H1 (cell line): ENCODE measurements at regions not wholly inside any gene's neighbourhood (a gene's known extent, or its start where the extent isn't known, plus 50 kb on each side); places are given as distances from the start of the nearest gene placed in this dataset.

Experiments
- CHD7 ChIP-seq: fragments of 300-600 bp; sonication (generic); IDR thresholded peaks from 2 replicates; pipeline ENCODE4 v1.7.1; 2012; ENCODE audit warnings: low read length, moderate library complexity, mild to moderate bottlenecking, inconsistent platforms; ENCODE audit not compliant: insufficient replicate concordance
- EP300 ChIP-seq, 2 experiments: IDR thresholded peaks; 1 replicate in 1 of 2; 2 replicates in 1 of 2; pipeline ENCODE4 v1.6.1; 2011 to 2012; ENCODE audit warnings: low read depth in 2 of 2, low read length in 2 of 2, mild to moderate bottlenecking in 2 of 2, borderline replicate concordance in 1 of 2, inconsistent platforms in 1 of 2, moderate library complexity in 1 of 2
- JUN ChIP-seq: IDR thresholded peaks from 2 replicates; pipeline ENCODE4 v1.6.1; 2011; ENCODE audit warnings: low read depth, mild to moderate bottlenecking, improper control_type of control experiment, low read length
- POLR2A ChIP-seq, 2 experiments: IDR thresholded peaks; 1 replicate in 1 of 2; 2 replicates in 1 of 2; pipeline ENCODE4 v1.6.1; 2011; ENCODE audit warnings: low read depth in 2 of 2, low read length in 2 of 2, mild to moderate bottlenecking in 2 of 2; ENCODE audit errors: control extremely low read depth in 1 of 2
- RNF2 ChIP-seq: fragments of 200-900, 300-1000 bp; sonication (generic); IDR thresholded peaks from 2 replicates; pipeline ENCODE4 v1.7.1; 2016; ENCODE audit warnings: borderline replicate concordance, low read depth, mild to moderate bottlenecking, antibody characterized with exemption, low read length; ENCODE audit not compliant: poor library complexity, severe bottlenecking; ENCODE audit errors: missing control alignments

DNA sequence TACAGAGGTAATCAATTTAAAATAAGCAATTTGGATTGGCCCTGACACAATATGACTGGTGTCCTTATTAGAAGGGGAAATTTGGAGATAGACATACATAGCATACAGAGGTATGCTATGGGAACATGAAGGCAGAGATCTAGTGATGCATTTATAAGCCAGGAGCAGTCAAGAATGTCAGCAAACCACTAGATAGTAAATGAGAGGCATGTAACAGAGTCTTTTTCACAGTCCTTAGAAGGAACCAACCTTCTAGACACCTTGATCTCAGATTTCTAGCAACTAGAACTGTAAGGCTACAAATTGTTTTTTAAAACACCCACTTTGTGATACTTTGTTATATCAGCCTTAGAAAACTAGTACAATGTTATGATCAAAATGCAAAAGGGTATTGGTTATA, 54.3 kb upstream of the CA10 start (continued):
- TF ChIP-seq CHD7, result no peak
- TF ChIP-seq POLR2A (IDR thresholded peaks at IDR 0.05; ENCODE audit: control extremely low read depth in 1 of 2, low read depth in 2 of 2, low read length in 2 of 2), result no peak
- TF ChIP-seq RNF2, result no peak
- TF ChIP-seq JUN, result no peak
- no peak for TF ChIP-seq EP300 (IDR thresholded peaks at IDR 0.05; ENCODE audit: borderline replicate concordance in 1 of 2, low read depth in 2 of 2, low read length in 2 of 2)
- TF ChIP-seq, all 59 proteins: peak for 0
